Lower leg skin (tissue), 3 donors: ENCODE measurements at regions not wholly inside any gene's neighbourhood (a gene's known extent, or its start where the extent isn't known, plus 50 kb on each side); places are given as distances from the start of the nearest gene placed in this dataset.

ENCODE experiments used
- CTCF ChIP-seq, 3 donors: fragments of 450-650 bp; IDR thresholded peaks; one replicate each; pipeline ENCODE4 v1.5.1; 2016; ENCODE audit warnings: antibody characterized with exemption in 3 of 3, mild to moderate bottlenecking in 3 of 3, moderate library complexity in 2 of 3
- POLR2A ChIP-seq, 2 donors: fragments of 450-650 bp; IDR thresholded peaks; one replicate each; pipeline ENCODE4 v1.6.1; 2016 to 2017; ENCODE audit warnings: antibody characterized with exemption in 2 of 2, mild to moderate bottlenecking in 1 of 2, moderate library complexity in 1 of 2

- TF ChIP-seq CTCF (IDR thresholded peaks at IDR 0.05): no peak
- TF ChIP-seq POLR2A (IDR thresholded peaks at IDR 0.05): no peak
Measured at GRCh38 chr10:62636825-62637248, 167.7 kb upstream of the ADO start.
